HCT116 (cell line): ENCODE measurements at regions not wholly inside any gene's neighbourhood (a gene's known extent, or its start where the extent isn't known, plus 50 kb on each side); places are given as distances from the start of the nearest gene placed in this dataset.

ENCODE experiments used
- CEBPB ChIP-seq: IDR thresholded peaks from 2 replicates; pipeline ENCODE4 v1.6.1; 2012; ENCODE audit warnings: low read depth
- CTCF ChIP-seq, 3 experiments: fragments of 200-600 bp in 1 of 3; sonication (generic) in 1 of 3; IDR thresholded peaks in 2 of 3; conservative IDR thresholded peaks in 1 of 3; 2 replicates each; pipeline ENCODE4 v1.5.1; 2012 to 2017; ENCODE audit warnings: low read depth in 2 of 3, low read length in 2 of 3, antibody characterized with exemption in 1 of 3, borderline replicate concordance in 1 of 3, control low read depth in 1 of 3, mild to moderate bottlenecking in 1 of 3, mixed read lengths in 1 of 3, mixed run types in 1 of 3, moderate library complexity in 1 of 3; ENCODE audit not compliant: insufficient read depth in 1 of 3
- ELF1 ChIP-seq: IDR thresholded peaks from 2 replicates; pipeline ENCODE4 v1.6.1; 2012; ENCODE audit warnings: low read depth, borderline replicate concordance
- EZH2 ChIP-seq: fragments of 200-600 bp; sonication (generic); IDR thresholded peaks from 2 replicates; pipeline ENCODE4 v1.6.1; 2017; ENCODE audit warnings: antibody characterized with exemption, mixed run types
- EZH2phosphoT487 ChIP-seq: fragments of 200-600 bp; IDR thresholded peaks from 2 replicates; pipeline ENCODE4 v1.6.1; 2018; ENCODE audit warnings: antibody characterized with exemption, borderline replicate concordance
- POLR2A ChIP-seq: IDR thresholded peaks from 2 replicates; pipeline ENCODE4 v1.7.0; 2011; ENCODE audit warnings: borderline replicate concordance; ENCODE audit not compliant: insufficient read depth, insufficient read length; ENCODE audit errors: extremely low read depth
- YY1 ChIP-seq: IDR thresholded peaks from 2 replicates; pipeline ENCODE4 v1.6.1; 2011; ENCODE audit warnings: low read length, low read depth, moderate library complexity, mild to moderate bottlenecking; ENCODE audit not compliant: insufficient replicate concordance; ENCODE audit errors: extremely low read depth
- TF ChIP-seq, protein P1 (sequence below): IDR thresholded peaks from 2 replicates; pipeline ENCODE4 v1.6.1; 2012; ENCODE audit warnings: low read depth

DNA sequence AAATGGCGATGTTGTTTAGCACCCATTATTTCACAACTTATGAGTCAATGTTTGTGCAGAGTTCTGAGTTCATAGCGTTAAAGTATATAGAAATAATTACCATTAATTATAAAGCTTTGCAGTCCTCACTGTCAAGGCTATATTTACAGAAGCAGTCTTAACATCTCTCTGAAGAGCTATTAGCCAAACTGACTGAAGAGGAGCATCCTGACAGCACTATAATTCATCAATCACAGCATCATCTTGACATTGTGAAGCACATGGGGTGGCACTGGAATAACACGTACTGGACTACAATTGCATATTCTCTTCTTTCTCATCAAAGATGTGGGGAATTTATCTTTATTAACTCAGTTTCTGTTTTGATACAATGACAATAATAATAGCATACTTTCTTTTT lies 260.6 kb upstream of the MME start:
- TF ChIP-seq ELF1 (no peak), CTCF (IDR thresholded peaks at IDR 0.05 in 2 of 3, conservative IDR thresholded peaks at IDR 0.05 in 1 of 3; ENCODE audit: borderline replicate concordance in 1 of 3, insufficient read depth in 1 of 3, low read depth in 2 of 3, low read length in 2 of 3) (no peak), EZH2phosphoT487 (no peak), EZH2 (no peak), CEBPB (no peak), YY1 (no peak), POLR2A (no peak)
- TF ChIP-seq, protein P1, sequence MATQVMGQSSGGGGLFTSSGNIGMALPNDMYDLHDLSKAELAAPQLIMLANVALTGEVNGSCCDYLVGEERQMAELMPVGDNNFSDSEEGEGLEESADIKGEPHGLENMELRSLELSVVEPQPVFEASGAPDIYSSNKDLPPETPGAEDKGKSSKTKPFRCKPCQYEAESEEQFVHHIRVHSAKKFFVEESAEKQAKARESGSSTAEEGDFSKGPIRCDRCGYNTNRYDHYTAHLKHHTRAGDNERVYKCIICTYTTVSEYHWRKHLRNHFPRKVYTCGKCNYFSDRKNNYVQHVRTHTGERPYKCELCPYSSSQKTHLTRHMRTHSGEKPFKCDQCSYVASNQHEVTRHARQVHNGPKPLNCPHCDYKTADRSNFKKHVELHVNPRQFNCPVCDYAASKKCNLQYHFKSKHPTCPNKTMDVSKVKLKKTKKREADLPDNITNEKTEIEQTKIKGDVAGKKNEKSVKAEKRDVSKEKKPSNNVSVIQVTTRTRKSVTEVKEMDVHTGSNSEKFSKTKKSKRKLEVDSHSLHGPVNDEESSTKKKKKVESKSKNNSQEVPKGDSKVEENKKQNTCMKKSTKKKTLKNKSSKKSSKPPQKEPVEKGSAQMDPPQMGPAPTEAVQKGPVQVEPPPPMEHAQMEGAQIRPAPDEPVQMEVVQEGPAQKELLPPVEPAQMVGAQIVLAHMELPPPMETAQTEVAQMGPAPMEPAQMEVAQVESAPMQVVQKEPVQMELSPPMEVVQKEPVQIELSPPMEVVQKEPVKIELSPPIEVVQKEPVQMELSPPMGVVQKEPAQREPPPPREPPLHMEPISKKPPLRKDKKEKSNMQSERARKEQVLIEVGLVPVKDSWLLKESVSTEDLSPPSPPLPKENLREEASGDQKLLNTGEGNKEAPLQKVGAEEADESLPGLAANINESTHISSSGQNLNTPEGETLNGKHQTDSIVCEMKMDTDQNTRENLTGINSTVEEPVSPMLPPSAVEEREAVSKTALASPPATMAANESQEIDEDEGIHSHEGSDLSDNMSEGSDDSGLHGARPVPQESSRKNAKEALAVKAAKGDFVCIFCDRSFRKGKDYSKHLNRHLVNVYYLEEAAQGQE: no peak
